NB4 (cell line): ENCODE measurements at regions not wholly inside any gene's neighbourhood (a gene's known extent, or its start where the extent isn't known, plus 50 kb on each side); places are given as distances from the start of the nearest gene placed in this dataset.
A peak's percentile ranks its signal among the peaks of the same experiment; 100 is the strongest.

ENCODE experiments used
- DNase-seq: peaks from one replicate; pipeline ENCODE4 v3.0.0; 2010; ENCODE audit warnings: low read depth
- H3K4me3 ChIP-seq: one replicate; pipeline ENCODE4 v1.5.1; 2011; ENCODE audit warnings: mild to moderate bottlenecking, low read depth, low read length, moderate library complexity
- CTCF ChIP-seq: IDR thresholded peaks from one replicate; pipeline ENCODE4 v1.5.1; 2012; ENCODE audit warnings: low read depth, low read length
- MAX ChIP-seq: IDR thresholded peaks from 2 replicates; pipeline ENCODE4 v1.6.1; 2011; ENCODE audit warnings: low read depth, low read length
- MYC ChIP-seq: IDR thresholded peaks from 2 replicates; pipeline ENCODE4 v1.6.1; 2011; ENCODE audit warnings: low read depth, low read length
- POLR2A ChIP-seq: IDR thresholded peaks from 2 replicates; pipeline ENCODE4 v1.6.1; 2011; ENCODE audit warnings: mild to moderate bottlenecking; ENCODE audit not compliant: insufficient read length; ENCODE audit errors: extremely low read depth

DNA sequence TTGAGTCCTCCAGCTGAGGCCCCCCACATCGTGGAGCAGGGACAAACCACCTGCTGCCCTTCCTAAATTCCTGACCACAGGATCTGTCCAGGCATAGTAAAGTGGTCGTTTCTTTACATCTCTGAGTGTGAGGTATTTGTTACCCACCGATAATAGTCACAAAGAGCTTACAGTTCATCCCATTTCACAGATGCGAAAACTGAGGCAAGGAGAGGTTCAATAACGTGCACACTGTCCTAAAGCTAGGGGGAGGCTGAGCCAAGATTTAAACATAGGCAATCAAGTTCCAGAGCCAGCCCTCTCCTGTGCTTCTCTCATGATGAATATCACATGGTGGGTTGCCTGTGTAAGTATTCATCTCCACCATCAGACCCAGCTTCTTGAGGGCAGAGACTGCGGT, 135.4 kb downstream of the CCT6B start:
- no peak for TF ChIP-seq MAX
- no peak for TF ChIP-seq CTCF
- no peak for TF ChIP-seq POLR2A
- no peak for TF ChIP-seq MYC
- DNase-seq = no peak

GRCh38 chr17:34825102-34825501, 136.2 kb downstream of the CCT6B start:
- DNase-seq = no peak
- H3K4me3 ChIP-seq = no peak overlapping the region
- no peak for TF ChIP-seq MYC
- no peak for TF ChIP-seq MAX
- TF ChIP-seq POLR2A = no peak
- TF ChIP-seq CTCF = no peak

More for the DNA sequence above, 135.4 kb downstream of the CCT6B start:
- H3K4me3 ChIP-seq = no peak overlapping the region

DNA sequence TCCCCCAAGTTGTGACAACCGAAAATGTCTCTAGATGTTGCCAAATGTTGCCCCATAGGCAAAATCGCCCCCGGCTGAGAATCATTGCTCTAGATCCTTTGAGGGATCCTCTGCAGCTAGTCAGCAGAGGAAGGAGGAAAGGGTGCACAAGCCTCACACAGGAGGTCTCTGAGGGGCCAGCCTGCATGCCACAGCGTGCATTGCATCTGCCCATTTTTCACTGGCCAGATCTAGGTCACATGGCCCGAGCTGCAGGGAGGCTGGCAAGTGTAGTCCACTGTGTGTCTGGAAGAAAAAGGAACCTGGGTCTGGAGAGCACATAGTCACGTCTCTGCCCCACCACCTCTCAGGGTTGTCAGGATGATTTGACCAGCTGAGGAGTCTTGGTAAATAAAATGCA, 138.2 kb downstream of the CCT6B start:
- TF ChIP-seq MAX = peak; percentile 78
- no peak for TF ChIP-seq POLR2A
- H3K4me3 ChIP-seq = no peak overlapping the region
- DNase-seq = peak; percentile 68

DNA sequence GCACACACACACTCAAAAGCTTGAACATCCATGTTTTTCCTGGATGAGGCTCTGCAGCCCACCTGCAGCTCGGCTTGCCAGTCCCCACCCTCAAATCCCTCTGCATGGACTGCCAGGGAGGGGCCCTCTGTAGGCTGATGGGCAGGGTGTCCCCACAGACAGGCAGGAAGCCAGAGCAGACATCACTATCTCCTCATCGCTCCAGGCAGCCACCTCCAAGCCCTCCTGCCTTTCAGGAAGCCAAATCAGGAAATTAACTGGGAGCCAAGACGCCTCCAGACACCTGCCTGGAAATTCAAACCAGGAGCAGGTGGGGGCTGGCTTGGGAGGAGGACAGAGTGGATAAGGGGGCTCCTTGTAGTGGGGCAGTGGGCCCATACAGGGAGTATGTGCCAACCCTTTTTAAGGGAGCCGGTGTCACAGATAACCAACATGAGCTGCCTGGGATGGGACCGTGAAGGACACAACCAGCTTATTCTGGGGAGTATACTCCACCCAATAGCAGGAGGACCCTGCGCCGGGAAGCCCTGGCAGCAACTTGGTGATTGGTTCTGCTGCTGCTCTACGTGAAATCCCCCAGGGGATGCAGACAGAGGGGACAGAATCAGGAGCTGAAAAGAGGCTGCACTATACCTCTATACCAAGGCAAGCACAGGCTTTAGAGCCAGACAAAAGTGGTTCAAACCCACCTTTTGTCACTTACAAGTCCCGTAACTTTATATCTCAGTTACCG, 139.1 kb downstream of the CCT6B start:
- H3K4me3 ChIP-seq = no peak overlapping the region
- no peak for DNase-seq
- TF ChIP-seq POLR2A = no peak
- no peak for TF ChIP-seq CTCF
- TF ChIP-seq MYC = no peak
- no peak for TF ChIP-seq MAX

DNA sequence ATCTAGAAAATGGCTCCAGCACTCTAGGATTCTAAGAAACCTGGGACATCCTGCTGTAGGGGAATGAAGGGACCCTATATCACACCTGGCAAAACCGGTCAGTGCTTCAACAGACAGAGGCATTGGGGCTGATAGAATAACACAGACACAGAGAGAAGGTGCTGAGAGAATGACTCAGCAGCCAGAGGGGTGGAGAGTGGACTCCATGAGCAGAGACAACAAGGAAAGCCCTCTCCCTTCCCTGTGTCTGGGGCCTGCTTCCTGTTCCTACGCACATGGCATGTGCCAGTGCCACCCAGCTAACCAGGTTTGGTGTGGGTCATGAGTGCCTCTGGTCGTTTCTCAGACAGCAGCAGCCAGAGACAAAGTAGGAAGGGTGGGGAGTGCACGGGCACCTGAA, 140.3 kb downstream of the CCT6B start:
- peak; percentile 27 for DNase-seq
- no peak overlapping the region for H3K4me3 ChIP-seq
- TF ChIP-seq POLR2A = no peak
- TF ChIP-seq MAX = no peak
- no peak for TF ChIP-seq MYC
- no peak for TF ChIP-seq CTCF

GRCh38 chr17:34820248-34820801, 140.9 kb downstream of the CCT6B start:
- no peak for DNase-seq
- H3K4me3 ChIP-seq = no peak overlapping the region
- TF ChIP-seq CTCF (no peak), MAX (no peak), MYC (no peak), POLR2A (no peak)
